Ectodermal cell (in vitro differentiated cells): ENCODE measurements at regions not wholly inside any gene's neighbourhood (a gene's known extent, or its start where the extent isn't known, plus 50 kb on each side); places are given as distances from the start of the nearest gene placed in this dataset.
"Not testable (repeated sequence)": the region's sequence is repeated elsewhere in the genome, so short reads cannot be mapped to it uniquely, and the experiment has no call there.

Experiments used
- H3K27ac ChIP-seq: 2 replicates; pipeline ENCODE4 v1.7.0; 2013; ENCODE audit warnings: mild to moderate bottlenecking, low read depth, low read length; ENCODE audit not compliant: insufficient read depth, poor library complexity, severe bottlenecking
- H3K27me3 ChIP-seq: 2 replicates; pipeline ENCODE4 v1.7.0; 2013; ENCODE audit warnings: mild to moderate bottlenecking, low read length; ENCODE audit not compliant: insufficient read depth, control insufficient read depth, poor library complexity, severe bottlenecking
- H3K36me3 ChIP-seq: one replicate; pipeline ENCODE4 v1.7.0; 2013; ENCODE audit warnings: low read length; ENCODE audit not compliant: control insufficient read depth, insufficient read depth
- H3K4me1 ChIP-seq: one replicate; pipeline ENCODE4 v1.7.0; 2013; ENCODE audit warnings: low read length; ENCODE audit not compliant: control insufficient read depth, insufficient read depth
- H3K4me3 ChIP-seq: 2 replicates; pipeline ENCODE4 v1.7.0; 2013; ENCODE audit warnings: low read depth, low read length, control low read depth; ENCODE audit not compliant: insufficient read depth
- H3K9me3 ChIP-seq: 2 replicates; pipeline ENCODE4 v1.7.0; 2013; ENCODE audit warnings: mild to moderate bottlenecking, low read length, moderate library complexity; ENCODE audit not compliant: control insufficient read depth
- WGBS, 2 experiments: methylation state at CpG; one replicate each; pipeline ENCODE4 v1.1.7; 2013; ENCODE audit warnings: missing lambda C conversion rate in 2 of 2; 5-methylcytosine and 5-hydroxymethylcytosine counted together

DNA sequence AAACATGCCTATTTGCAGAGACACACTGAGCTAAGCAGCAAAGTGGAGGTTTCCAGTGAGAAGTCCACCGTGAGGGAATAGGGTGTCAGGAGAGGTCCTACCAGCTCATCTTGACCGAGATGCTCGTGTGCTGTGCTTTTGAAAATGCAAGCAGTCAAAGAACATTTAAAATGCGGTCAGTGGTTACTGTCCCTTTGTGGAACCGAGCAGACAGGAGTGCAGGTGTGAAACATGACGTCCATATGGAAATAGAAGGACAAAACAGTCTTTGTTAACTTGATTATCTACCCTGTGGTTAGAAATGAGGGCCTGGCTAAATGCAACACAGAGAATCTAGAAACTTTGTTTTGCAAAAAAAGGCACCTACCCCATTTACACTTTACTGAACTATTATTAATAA lies 473.3 kb downstream of the SPATA31A6 start:
- not testable (repeated sequence) for H3K4me1 ChIP-seq, H3K27ac ChIP-seq, H3K36me3 ChIP-seq, H3K27me3 ChIP-seq, H3K4me3 ChIP-seq, H3K9me3 ChIP-seq
- WGBS, 2 experiments, result 81 to 100% methylated on average over 1 to 2 of the region's 6 CpGs

DNA sequence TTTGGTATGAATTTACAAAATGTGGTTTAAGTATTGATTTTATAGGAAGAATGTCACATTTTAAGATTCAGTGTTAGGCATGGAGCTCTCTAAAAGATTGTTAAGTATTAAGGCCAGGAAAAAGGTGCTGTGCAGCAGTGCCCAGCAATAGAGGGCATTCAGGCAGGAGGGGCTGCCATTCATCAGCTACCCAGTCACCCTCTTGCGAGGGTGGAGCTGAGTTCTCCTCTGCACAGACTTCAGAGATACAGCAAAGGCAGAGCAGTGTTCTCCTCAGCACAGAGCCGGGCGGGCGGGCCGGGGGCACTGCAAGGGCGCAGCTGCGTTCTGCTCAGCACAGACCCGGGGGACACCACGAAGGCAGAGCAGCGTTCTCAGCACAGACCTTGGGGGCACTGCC lies 474.0 kb downstream of the SPATA31A6 start:
- not testable (repeated sequence) for H3K27me3 ChIP-seq, H3K27ac ChIP-seq, H3K36me3 ChIP-seq, H3K4me1 ChIP-seq, H3K9me3 ChIP-seq, H3K4me3 ChIP-seq
- WGBS, 2 experiments, result no CpG with 5 or more reads among the region's 10 CpGs

DNA sequence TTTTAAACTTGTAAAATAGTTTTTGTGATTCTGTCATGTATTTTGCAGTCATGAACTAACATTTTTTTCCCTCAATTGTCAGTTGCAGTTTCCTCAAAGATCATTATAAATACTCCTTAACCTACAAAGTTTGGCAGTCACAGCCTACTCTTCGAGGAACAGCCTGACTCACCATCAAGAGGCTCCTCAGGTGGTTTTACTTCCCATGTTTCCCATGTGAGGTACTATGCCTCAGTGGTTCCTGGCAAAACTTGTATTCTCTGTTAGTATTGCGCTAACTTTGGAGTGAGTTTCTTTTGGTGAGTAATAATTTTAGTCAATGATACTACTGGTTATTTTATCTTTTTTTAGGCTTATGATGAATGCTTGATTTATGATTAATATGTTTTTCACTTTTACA lies 513.7 kb downstream of the SPATA31A6 start:
- no CpG with 5 or more reads among the region's 2 CpGs for WGBS, 2 experiments
- H3K4me3 ChIP-seq, H3K9me3 ChIP-seq, H3K36me3 ChIP-seq, H3K27me3 ChIP-seq, H3K27ac ChIP-seq, H3K4me1 ChIP-seq: not testable (repeated sequence)

DNA sequence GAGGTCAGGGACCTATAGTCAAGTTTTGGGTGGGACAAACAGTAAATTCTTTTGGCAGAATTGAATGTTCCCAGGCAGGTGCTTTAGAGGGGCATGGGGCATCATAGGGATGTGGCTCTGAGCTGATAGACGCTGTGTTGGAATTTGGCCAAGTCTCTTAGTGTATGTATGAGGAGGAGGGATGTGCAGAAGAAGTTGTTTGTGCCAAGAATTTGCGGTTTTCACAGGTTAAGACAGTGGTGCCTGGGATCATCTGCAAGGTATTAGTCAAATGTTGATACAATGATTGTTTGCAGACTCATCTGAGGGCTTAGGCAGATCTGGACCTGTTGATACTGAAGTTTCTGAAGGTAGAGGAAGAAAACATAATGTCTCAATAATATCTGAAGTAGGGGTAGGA lies 519.4 kb downstream of the SPATA31A6 start:
- no CpG with 5 or more reads among the region's 2 CpGs for WGBS, 2 experiments

DNA sequence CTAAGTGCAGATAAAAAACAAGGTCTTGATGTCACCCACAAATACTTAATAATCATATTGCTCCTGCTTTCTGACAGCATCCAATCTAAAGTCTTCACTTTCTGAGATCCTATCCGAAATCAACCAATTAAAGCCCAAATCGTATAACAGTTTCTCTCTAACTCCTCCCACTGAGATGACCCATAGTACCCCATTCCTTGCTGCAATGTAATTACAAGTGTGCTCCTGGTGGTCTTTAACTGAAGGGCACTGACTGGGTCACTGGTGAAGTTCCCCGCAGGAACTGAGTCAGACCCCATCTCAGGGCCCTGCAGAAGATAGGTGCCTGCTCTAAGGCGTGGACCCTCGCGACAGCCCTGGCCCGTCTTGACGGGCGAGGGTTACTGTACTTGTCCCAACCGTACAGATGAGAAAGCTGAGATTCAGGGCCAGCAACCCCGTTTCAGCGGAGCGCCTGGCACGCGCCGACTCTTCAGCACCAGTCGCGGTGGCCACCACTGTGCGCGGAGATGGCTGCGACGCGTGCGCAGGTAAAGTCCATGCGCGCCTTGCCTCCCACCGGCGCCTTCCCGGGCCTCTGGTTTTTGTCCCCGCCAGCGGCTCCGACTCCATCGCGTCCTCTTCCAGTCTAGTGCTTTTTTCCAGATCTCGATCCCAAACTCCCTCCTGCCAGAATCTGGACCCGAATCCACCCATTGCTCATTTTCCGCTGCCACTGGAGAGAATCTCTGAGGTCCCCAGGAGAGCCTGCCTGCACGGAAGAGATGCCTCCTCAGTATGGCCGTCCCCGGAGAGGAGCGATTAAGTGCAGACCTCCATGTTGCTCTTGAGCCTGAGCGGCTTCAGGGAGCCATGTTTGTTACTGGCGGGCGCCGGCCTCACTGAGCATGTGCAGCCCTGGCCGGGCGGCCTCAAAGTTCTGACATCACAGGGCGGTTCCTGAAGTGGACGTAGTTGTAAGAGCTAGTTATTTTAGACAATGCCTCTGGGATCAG lies 541.7 kb downstream of the SPATA31A6 start:
- not testable (repeated sequence) for H3K9me3 ChIP-seq, H3K27ac ChIP-seq, H3K36me3 ChIP-seq, H3K27me3 ChIP-seq, H3K4me1 ChIP-seq, H3K4me3 ChIP-seq
- no CpG with 5 or more reads among the region's 49 CpGs for WGBS, 2 experiments

More for the DNA sequence above, 519.4 kb downstream of the SPATA31A6 start:
- not testable (repeated sequence) for H3K9me3 ChIP-seq, H3K27ac ChIP-seq, H3K4me3 ChIP-seq, H3K4me1 ChIP-seq, H3K27me3 ChIP-seq, H3K36me3 ChIP-seq

DNA sequence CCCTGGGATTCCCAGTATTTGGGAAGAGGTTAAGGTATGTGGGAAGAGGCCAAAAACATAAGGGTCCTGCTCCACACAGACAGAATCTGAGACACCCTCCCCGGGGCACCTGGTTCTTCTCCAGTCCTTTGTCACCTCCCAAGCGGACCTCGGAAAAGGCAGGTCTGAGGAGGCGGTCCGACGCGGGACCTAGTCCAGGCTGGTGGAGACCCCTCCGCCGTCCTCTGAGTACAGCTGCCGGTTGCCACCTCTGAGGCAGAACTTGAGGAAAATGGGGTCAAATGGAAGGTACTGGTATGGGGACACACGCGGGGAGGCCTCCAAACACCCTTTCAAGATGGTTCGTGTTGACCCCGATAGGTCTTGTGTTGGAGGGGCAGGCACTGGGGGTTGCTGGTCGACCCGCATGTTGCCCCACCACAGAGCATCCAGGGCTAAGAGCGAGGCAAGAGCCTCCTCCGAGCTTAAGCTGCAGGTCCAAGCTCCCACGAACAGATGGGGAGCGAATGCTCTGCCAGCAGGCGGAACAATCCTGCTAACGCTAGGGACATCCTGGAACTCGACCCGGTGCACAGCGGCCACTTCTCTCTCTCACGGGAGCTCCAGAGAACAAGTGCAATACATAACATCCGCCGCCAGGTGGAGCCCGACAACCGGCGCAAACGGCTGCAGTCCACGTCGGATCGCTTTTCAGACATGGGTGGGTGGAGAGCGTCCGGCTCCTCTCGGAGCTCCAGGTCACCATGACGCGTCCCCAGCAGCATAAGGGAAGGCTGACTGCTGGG lies 559.8 kb downstream of the SPATA31A6 start:
- H3K36me3 ChIP-seq, H3K9me3 ChIP-seq, H3K4me3 ChIP-seq, H3K27me3 ChIP-seq, H3K4me1 ChIP-seq, H3K27ac ChIP-seq: not testable (repeated sequence)
- 38 to 39% methylated on average over 35 to 40 of the region's 40 CpGs for WGBS, 2 experiments

DNA sequence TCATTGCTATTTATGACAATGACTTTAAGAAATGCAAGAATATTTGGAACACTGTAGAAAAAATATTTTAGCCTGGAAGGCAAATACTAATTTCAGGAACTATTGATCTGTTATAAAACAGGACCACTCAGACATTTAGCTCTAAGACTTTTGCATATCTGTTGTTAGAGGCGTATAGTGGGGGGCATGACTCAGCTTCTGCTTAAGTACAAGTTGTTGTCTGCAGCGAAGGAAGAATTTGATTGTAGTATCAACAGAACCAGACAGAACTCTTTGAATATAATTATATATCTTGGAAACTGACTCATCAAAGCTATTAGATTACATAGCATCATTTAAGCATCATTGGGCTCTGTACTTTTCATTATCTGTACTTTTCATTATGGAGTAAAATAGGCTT lies 573.8 kb downstream of the SPATA31A6 start:
- not testable (repeated sequence) for H3K9me3 ChIP-seq, H3K27me3 ChIP-seq, H3K27ac ChIP-seq, H3K4me1 ChIP-seq, H3K4me3 ChIP-seq, H3K36me3 ChIP-seq
- WGBS, 2 experiments, result 100% methylated on average over 1 of the region's 2 CpGs

DNA sequence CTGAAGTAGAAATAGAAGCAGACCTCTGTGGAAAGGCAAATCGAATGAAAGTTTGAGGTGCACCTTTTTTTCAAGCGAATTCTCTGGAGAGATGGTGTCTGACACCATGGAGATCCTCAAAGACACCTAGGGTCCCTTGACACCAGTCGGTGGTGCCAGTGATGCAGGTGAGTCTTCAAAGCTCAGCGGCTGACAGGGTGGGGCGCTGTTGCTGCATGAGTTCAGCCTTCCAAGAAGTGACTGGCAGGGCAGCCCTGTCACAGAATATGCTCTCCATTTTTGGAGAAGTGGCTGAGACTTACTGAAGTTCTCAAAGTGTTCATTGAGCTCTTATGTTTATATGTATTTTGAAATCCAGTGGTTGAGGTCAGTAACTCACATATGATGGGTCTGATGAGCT lies 575.9 kb downstream of the SPATA31A6 start:
- H3K36me3 ChIP-seq, H3K4me1 ChIP-seq, H3K27me3 ChIP-seq, H3K9me3 ChIP-seq, H3K27ac ChIP-seq, H3K4me3 ChIP-seq: not testable (repeated sequence)
- WGBS, 2 experiments, result 56 to 75% methylated on average over 4 to 5 of the region's 5 CpGs

DNA sequence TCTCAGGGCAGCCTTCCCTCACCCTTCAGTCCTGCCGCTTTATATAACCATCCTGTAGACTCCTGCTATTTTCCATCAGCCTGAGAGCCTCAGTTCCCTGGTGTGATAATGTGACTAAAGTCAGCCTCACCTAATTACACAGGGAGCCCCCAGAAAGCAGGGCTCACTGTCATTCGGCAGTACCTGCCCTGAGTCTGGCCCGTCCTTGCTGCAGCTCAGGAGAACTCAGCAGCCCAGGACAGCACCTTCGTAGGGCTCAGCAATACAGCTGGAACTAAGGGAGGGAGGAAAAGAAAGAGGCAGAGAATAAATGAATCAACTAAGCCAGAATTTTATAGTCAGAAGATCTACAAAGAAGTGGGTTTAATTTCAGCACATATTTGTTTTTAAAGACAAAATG lies 598.7 kb downstream of the SPATA31A6 start:
- not testable (repeated sequence) for H3K27me3 ChIP-seq, H3K36me3 ChIP-seq, H3K27ac ChIP-seq, H3K4me1 ChIP-seq, H3K4me3 ChIP-seq, H3K9me3 ChIP-seq
- 80 to 90% methylated on average over 2 to 3 of the region's 4 CpGs for WGBS, 2 experiments

DNA sequence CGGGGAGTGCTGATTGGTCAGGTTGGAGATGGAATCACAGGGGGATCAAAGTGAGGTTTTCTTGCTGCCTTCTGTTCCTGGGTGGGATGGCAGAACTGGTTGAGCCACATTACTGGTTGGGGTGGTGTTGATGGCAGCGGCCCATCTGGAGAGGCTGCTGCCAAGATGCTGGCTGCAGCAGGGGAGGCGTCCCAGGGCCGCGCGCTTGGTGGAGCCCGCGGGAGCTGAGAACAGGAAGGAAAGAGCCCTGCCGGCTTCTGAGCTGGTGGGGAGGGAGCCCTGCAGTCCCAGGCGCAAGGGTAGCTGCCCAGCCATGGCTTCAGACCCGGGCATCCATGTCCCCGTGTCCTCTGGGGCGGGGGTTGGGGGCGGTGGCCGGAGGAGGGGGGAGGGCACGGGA lies 609.3 kb downstream of the SPATA31A6 start:
- H3K27ac ChIP-seq, H3K9me3 ChIP-seq, H3K4me1 ChIP-seq, H3K27me3 ChIP-seq, H3K4me3 ChIP-seq, H3K36me3 ChIP-seq: not testable (repeated sequence)
- WGBS, 2 experiments, result 83 to 93% methylated on average over 10 to 11 of the region's 16 CpGs
